ENCODE measurements at regions not wholly inside any gene's neighbourhood (a gene's known extent, or its start where the extent isn't known, plus 50 kb on each side); places are given as distances from the start of the nearest gene placed in this dataset.

DNA sequence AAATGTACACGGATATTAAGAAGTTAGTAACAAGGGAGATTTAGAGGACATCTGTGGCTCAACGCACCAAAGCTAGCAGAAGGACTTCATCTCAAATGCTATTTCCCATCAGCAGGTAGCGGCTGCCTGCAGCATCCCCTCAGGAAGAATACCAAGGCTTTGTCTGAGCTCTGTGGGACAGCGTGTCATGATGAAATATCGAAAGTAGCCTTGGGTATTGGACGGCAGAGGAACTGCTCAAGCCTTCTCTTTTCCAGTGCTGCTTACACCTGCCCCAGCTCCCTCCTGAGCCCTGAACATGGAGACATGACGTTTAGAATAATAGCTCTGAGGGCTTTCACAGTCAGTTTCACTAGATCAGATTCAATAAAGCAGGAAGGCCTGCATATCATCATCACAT is 241.6 kb downstream of the SUCLG1 start:
- CTCF ChIA-PET = no interaction called here
- H3K36me3 ChIP-seq (ENCODE audit: control insufficient read depth in 2 of 2, insufficient read depth in 1 of 2, low read length in 2 of 2) = no peaks in the 10 kb centered on the region

DNA sequence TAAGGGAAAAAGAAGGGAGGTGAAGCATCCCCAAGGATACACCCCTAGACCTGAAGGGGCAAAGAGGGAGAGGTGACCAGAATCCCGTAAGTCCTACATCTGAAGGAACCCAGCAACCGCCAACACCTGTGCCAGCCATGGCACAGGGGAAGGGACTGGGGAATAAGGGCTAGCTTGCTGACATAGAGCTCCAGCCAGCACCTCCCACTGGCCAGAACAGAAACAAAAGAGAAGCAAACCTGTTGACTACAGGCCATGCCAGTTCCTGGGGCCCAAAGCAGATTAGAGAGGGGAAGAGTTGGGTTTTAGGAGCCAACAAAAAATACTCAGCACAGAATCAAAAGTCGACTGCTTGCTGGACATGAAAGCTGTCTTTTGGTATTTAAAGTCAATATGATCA is 244.6 kb downstream of the SUCLG1 start:
- no peaks in the 10 kb centered on the region for H3K9me3 ChIP-seq (ENCODE audit: control insufficient read depth, insufficient read depth, low read depth, low read length)
- CTCF ChIA-PET = interaction anchor here (0.5 to 1.1 kb wide), 3 partner anchors 14 to 1850 kb away, joined by 4 read pairs; no protein-coding TSS in a partner anchor
- POLR2A ChIA-PET = no interaction called here
- H3K4me1 ChIP-seq (ENCODE audit: control insufficient read depth, insufficient read depth, low read length) = no peaks in the 10 kb centered on the region
- H3K4me3 ChIP-seq (ENCODE audit: low read depth, low read length) = no peak overlapping the region
- H3K36me3 ChIP-seq (ENCODE audit: control insufficient read depth in 2 of 2, insufficient read depth in 1 of 2, low read length in 2 of 2) = no peaks in the 10 kb centered on the region
- no peak overlapping the region for H3K27ac ChIP-seq (ENCODE audit: extremely low read depth, low read depth, low read length)
- TF ChIP-seq ZNF837 (tag by site-specific recombination; IDR thresholded peaks at IDR 0.05) (no peak), ZNF140 (tag by site-specific recombination; IDR thresholded peaks at IDR 0.05) (no peak), HOXD13 (CRISPR knock-in tag; IDR thresholded peaks at IDR 0.05; ENCODE audit: borderline replicate concordance) (no peak), KLF10 (tag by site-specific recombination; IDR thresholded peaks at IDR 0.05) (no peak), ZNF223 (tag by site-specific recombination; IDR thresholded peaks at IDR 0.05) (no peak), ZNF473 (tag by site-specific recombination; IDR thresholded peaks at IDR 0.05) (no peak), ZNF658 (tag by site-specific recombination; IDR thresholded peaks at IDR 0.05) (no peak), ZNF157 (tag by site-specific recombination; IDR thresholded peaks at IDR 0.05) (no peak), ZNF335 (tag by site-specific recombination; conservative IDR thresholded peaks at IDR 0.05) (no peak), KLF16 (tag by site-specific recombination; IDR thresholded peaks at IDR 0.05) (no peak), ZNF391 (tag by site-specific recombination; IDR thresholded peaks at IDR 0.05; ENCODE audit: borderline replicate concordance, low read depth) (no peak)
- TF ChIP-seq, protein P1, sequence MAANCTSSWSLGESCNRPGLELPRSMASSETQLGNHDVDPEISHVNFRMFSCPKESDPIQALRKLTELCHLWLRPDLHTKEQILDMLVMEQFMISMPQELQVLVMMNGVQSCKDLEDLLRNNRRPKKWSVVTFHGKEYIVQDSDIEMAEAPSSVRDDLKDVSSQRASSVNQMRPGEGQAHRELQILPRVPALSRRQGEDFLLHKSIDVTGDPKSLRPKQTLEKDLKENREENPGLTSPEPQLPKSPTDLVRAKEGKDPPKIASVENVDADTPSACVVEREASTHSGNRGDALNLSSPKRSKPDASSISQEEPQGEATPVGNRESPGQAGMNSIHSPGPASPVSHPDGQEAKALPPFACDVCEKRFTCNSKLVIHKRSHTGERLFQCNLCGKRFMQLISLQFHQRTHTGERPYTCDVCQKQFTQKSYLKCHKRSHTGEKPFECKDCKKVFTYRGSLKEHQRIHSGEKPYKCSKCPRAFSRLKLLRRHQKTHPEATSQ (tag by site-specific recombination; IDR thresholded peaks at IDR 0.05) = no peak
- TF ChIP-seq, protein P2, sequence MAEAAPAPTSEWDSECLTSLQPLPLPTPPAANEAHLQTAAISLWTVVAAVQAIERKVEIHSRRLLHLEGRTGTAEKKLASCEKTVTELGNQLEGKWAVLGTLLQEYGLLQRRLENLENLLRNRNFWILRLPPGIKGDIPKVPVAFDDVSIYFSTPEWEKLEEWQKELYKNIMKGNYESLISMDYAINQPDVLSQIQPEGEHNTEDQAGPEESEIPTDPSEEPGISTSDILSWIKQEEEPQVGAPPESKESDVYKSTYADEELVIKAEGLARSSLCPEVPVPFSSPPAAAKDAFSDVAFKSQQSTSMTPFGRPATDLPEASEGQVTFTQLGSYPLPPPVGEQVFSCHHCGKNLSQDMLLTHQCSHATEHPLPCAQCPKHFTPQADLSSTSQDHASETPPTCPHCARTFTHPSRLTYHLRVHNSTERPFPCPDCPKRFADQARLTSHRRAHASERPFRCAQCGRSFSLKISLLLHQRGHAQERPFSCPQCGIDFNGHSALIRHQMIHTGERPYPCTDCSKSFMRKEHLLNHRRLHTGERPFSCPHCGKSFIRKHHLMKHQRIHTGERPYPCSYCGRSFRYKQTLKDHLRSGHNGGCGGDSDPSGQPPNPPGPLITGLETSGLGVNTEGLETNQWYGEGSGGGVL (tag by site-specific recombination; IDR thresholded peaks at IDR 0.05) = no peak
- TF ChIP-seq, protein P3, sequence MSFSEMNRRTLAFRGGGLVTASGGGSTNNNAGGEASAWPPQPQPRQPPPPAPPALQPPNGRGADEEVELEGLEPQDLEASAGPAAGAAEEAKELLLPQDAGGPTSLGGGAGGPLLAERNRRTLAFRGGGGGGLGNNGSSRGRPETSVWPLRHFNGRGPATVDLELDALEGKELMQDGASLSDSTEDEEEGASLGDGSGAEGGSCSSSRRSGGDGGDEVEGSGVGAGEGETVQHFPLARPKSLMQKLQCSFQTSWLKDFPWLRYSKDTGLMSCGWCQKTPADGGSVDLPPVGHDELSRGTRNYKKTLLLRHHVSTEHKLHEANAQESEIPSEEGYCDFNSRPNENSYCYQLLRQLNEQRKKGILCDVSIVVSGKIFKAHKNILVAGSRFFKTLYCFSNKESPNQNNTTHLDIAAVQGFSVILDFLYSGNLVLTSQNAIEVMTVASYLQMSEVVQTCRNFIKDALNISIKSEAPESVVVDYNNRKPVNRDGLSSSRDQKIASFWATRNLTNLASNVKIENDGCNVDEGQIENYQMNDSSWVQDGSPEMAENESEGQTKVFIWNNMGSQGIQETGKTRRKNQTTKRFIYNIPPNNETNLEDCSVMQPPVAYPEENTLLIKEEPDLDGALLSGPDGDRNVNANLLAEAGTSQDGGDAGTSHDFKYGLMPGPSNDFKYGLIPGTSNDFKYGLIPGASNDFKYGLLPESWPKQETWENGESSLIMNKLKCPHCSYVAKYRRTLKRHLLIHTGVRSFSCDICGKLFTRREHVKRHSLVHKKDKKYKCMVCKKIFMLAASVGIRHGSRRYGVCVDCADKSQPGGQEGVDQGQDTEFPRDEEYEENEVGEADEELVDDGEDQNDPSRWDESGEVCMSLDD (tag by site-specific recombination; IDR thresholded peaks at IDR 0.05) = no peak
- TF ChIP-seq, protein P4, sequence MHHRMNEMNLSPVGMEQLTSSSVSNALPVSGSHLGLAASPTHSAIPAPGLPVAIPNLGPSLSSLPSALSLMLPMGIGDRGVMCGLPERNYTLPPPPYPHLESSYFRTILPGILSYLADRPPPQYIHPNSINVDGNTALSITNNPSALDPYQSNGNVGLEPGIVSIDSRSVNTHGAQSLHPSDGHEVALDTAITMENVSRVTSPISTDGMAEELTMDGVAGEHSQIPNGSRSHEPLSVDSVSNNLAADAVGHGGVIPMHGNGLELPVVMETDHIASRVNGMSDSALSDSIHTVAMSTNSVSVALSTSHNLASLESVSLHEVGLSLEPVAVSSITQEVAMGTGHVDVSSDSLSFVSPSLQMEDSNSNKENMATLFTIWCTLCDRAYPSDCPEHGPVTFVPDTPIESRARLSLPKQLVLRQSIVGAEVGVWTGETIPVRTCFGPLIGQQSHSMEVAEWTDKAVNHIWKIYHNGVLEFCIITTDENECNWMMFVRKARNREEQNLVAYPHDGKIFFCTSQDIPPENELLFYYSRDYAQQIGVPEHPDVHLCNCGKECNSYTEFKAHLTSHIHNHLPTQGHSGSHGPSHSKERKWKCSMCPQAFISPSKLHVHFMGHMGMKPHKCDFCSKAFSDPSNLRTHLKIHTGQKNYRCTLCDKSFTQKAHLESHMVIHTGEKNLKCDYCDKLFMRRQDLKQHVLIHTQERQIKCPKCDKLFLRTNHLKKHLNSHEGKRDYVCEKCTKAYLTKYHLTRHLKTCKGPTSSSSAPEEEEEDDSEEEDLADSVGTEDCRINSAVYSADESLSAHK (tag by site-specific recombination; IDR thresholded peaks at IDR 0.05) = no peak

More for the DNA sequence above, 241.6 kb downstream of the SUCLG1 start:
- Histone ChIP-seq H3K4me3 (ENCODE audit: low read depth, low read length) (no peak overlapping the region), H3K27ac (ENCODE audit: extremely low read depth, low read depth, low read length) (no peak overlapping the region), H3K9me3 (ENCODE audit: control insufficient read depth, insufficient read depth, low read depth, low read length) (no peaks in the 10 kb centered on the region), H3K4me1 (ENCODE audit: control insufficient read depth, insufficient read depth, low read length) (no peaks in the 10 kb centered on the region)
- POLR2A ChIA-PET = no interaction called here
- TF ChIP-seq ZNF501 (tag by site-specific recombination; IDR thresholded peaks at IDR 0.05) (no peak), ZSCAN16 (tag by site-specific recombination; IDR thresholded peaks at IDR 0.05) (no peak), ZNF596 (tag by site-specific recombination; IDR thresholded peaks at IDR 0.05) (no peak), ZNF394 (tag by site-specific recombination; IDR thresholded peaks at IDR 0.05; ENCODE audit: borderline replicate concordance) (no peak), ZNF561 (tag by site-specific recombination; IDR thresholded peaks at IDR 0.05; ENCODE audit: borderline replicate concordance) (no peak), ZNF292 (tag by site-specific recombination; IDR thresholded peaks at IDR 0.05; ENCODE audit: borderline replicate concordance, low read depth) (no peak), RBAK (tag by site-specific recombination; IDR thresholded peaks at IDR 0.05) (no peak), ZNF473 (tag by site-specific recombination; IDR thresholded peaks at IDR 0.05) (no peak), ZNF426 (tag by site-specific recombination; IDR thresholded peaks at IDR 0.05) (no peak)
- TF ChIP-seq, protein P5, sequence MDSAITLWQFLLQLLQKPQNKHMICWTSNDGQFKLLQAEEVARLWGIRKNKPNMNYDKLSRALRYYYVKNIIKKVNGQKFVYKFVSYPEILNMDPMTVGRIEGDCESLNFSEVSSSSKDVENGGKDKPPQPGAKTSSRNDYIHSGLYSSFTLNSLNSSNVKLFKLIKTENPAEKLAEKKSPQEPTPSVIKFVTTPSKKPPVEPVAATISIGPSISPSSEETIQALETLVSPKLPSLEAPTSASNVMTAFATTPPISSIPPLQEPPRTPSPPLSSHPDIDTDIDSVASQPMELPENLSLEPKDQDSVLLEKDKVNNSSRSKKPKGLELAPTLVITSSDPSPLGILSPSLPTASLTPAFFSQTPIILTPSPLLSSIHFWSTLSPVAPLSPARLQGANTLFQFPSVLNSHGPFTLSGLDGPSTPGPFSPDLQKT (IDR thresholded peaks at IDR 0.05; ENCODE audit: borderline replicate concordance, low read depth, low read length) = no peak
- TF ChIP-seq, protein P6, sequence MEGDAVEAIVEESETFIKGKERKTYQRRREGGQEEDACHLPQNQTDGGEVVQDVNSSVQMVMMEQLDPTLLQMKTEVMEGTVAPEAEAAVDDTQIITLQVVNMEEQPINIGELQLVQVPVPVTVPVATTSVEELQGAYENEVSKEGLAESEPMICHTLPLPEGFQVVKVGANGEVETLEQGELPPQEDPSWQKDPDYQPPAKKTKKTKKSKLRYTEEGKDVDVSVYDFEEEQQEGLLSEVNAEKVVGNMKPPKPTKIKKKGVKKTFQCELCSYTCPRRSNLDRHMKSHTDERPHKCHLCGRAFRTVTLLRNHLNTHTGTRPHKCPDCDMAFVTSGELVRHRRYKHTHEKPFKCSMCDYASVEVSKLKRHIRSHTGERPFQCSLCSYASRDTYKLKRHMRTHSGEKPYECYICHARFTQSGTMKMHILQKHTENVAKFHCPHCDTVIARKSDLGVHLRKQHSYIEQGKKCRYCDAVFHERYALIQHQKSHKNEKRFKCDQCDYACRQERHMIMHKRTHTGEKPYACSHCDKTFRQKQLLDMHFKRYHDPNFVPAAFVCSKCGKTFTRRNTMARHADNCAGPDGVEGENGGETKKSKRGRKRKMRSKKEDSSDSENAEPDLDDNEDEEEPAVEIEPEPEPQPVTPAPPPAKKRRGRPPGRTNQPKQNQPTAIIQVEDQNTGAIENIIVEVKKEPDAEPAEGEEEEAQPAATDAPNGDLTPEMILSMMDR (tag by site-specific recombination; IDR thresholded peaks at IDR 0.05) = no peak
- TF ChIP-seq, protein P7, sequence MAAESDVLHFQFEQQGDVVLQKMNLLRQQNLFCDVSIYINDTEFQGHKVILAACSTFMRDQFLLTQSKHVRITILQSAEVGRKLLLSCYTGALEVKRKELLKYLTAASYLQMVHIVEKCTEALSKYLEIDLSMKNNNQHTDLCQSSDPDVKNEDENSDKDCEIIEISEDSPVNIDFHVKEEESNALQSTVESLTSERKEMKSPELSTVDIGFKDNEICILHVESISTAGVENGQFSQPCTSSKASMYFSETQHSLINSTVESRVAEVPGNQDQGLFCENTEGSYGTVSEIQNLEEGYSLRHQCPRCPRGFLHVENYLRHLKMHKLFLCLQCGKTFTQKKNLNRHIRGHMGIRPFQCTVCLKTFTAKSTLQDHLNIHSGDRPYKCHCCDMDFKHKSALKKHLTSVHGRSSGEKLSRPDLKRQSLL (tag by site-specific recombination; IDR thresholded peaks at IDR 0.05) = no peak

Data from HEK293 (cell line).